Uterus (tissue), 3 donors: ENCODE measurements at regions not wholly inside any gene's neighbourhood (a gene's known extent, or its start where the extent isn't known, plus 50 kb on each side); places are given as distances from the start of the nearest gene placed in this dataset.
A peak's percentile ranks its signal among the peaks of the same experiment; 100 is the strongest.

Experiments used
- DNase-seq, 2 donors: peaks; one replicate each; pipeline ENCODE4 v3.0.0-alpha.2; 2019 to 2020
- H3K27ac ChIP-seq, 2 donors: fragments of 200-600 bp; sonication (generic); 1 replicate in 1 of 2; 2 replicates in 1 of 2; pipeline ENCODE4 v1.5.1; 2016 to 2018
- H3K27me3 ChIP-seq, 2 donors: fragments of 200-600 bp; sonication (generic); one replicate each; pipeline ENCODE4 v1.5.1; 2018 to 2019; ENCODE audit warnings: control low read depth in 1 of 2
- H3K36me3 ChIP-seq, 2 donors: fragments of 200-600 bp; sonication (generic); one replicate each; pipeline ENCODE4 v1.5.1; 2019; ENCODE audit warnings: control low read depth in 1 of 2
- H3K4me1 ChIP-seq, 2 donors: fragments of 200-600 bp; sonication (generic); one replicate each; pipeline ENCODE4 v1.5.1; 2018 to 2019; ENCODE audit warnings: control low read depth in 1 of 2
- H3K4me3 ChIP-seq, 2 donors: fragments of 200-600 bp; sonication (generic); 1 replicate in 1 of 2; 2 replicates in 1 of 2; pipeline ENCODE4 v1.5.1; 2018 to 2019; ENCODE audit warnings: mild to moderate bottlenecking in 1 of 2
- H3K9me3 ChIP-seq, 2 donors: fragments of 200-600 bp; sonication (generic); one replicate each; pipeline ENCODE4 v1.5.1; 2019; ENCODE audit warnings: control low read depth in 1 of 2
- POLR2A ChIP-seq, 2 donors: fragments of 450-650 bp; IDR thresholded peaks; one replicate each; pipeline ENCODE4 v1.6.1; 2016; ENCODE audit warnings: antibody characterized with exemption in 2 of 2, mild to moderate bottlenecking in 1 of 2, moderate library complexity in 1 of 2
- intact Hi-C: fragments of 100-400 bp; cut with DNase I; formaldehyde crosslinking; loops from one replicate; pipeline ENCODE4 v1.15.1; 2023; ENCODE audit warnings: low total_unique reads
- TF ChIP-seq, protein P1 (sequence below), 4 experiments: fragments of 200-600 bp in 2 of 4; fragments of 450-650 bp in 2 of 4; sonication (generic) in 2 of 4; IDR thresholded peaks; one replicate each; pipeline ENCODE4 v1.5.1; 2016 to 2019; ENCODE audit warnings: antibody characterized with exemption in 4 of 4, mild to moderate bottlenecking in 2 of 4, moderate library complexity in 1 of 4
- donor health status: DM: yes; HTN: yes; CAD: no.

DNA sequence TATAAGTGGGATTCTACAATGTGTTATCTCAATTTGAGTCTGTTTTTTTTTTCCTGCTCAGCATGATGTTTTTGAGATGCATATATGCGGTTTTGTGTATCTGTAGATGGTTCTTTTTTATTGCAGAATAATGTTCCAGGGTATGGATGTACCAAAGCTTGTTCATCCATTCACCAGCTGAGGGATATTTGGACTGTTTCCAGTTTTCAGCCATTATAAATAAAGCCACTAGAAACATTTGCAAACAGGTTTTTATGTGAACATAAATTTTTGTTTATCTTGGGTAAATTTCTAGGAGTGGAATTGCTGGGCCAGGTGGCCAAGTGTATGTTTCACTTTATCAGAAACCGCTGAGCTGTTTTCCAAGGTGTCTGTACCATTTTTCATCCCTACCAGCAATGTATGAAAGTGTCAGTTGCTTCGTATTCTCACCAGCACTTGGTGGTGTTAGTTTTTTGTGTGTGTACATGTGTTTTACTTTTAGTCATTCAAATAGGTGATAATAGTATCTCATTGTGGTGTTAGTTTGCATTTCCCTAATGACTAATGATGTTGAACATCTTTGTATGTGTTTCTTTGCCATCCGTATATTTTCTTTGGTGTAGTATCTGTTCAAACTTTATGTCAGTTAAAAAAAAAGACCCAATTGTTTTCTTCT is 124.2 kb downstream of the CEBPB start:
- H3K27me3 ChIP-seq, result no peaks in the 10 kb centered on the region

DNA sequence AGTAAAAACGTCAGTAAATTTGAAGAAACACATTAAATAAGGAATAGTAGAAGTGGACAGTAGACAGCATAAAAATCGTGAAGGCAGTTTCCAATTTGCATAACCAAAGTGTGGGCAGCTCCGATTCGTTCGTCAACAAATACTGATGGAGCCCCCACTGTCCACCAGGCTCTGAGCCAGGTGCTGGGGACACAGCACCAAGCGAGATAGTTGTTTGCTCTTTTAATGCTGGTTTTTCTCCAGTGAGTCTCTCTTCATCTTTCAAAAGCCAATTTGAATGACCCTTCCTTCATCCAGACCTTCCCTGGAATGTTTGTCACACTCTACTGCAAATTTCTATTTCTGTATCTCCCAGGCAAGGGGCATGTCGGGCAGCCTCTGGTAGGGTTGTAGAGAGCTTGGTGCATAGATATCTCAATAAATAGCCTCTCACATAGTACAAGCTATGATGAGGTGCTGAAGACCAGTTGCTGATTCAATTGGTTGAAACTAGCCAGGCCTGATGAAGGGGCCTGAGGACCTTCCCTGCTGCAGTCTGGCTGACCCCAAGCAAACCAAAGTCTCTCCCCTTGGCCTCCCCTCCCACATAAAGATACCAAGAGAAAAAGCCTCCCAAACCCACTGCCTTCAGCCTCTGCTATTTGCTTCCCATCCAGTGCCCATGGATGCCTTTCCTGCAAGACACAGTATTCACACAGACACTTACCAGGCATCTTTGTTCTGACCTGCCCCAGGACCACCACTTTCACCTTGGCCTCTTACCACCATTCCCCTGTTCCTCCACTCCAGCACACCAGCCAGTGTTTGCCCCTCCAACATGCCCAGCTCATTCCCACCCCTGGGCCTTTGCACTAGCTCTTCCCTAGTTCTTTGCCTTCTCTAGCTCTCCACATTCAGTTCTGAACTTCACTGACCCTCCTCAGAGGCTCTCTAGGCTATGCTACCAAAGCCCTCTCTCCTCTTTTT is 125.2 kb downstream of the CEBPB start:
- H3K27ac ChIP-seq, result peak overlapping the region in 1 of 2 donors; percentile 55
- intact Hi-C loops, result no loop called here
- no peak for DNase-seq

More for the DNA sequence above, 124.2 kb downstream of the CEBPB start:
- DNase-seq, result no peak
- no peak overlapping the region for H3K4me3 ChIP-seq
- intact Hi-C loops, result no loop called here
- no peaks in the 10 kb centered on the region for H3K36me3 ChIP-seq
- TF ChIP-seq, protein P1, sequence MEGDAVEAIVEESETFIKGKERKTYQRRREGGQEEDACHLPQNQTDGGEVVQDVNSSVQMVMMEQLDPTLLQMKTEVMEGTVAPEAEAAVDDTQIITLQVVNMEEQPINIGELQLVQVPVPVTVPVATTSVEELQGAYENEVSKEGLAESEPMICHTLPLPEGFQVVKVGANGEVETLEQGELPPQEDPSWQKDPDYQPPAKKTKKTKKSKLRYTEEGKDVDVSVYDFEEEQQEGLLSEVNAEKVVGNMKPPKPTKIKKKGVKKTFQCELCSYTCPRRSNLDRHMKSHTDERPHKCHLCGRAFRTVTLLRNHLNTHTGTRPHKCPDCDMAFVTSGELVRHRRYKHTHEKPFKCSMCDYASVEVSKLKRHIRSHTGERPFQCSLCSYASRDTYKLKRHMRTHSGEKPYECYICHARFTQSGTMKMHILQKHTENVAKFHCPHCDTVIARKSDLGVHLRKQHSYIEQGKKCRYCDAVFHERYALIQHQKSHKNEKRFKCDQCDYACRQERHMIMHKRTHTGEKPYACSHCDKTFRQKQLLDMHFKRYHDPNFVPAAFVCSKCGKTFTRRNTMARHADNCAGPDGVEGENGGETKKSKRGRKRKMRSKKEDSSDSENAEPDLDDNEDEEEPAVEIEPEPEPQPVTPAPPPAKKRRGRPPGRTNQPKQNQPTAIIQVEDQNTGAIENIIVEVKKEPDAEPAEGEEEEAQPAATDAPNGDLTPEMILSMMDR (IDR thresholded peaks at IDR 0.05), result no peak
- no peak for TF ChIP-seq POLR2A (IDR thresholded peaks at IDR 0.05)
- peak overlapping the region in 1 of 2 donors; percentile 55 for H3K27ac ChIP-seq
- H3K4me1 ChIP-seq, result peaks cover 0 to 5% of the 10 kb centered on the region in 2 donors
- no peaks in the 10 kb centered on the region for H3K9me3 ChIP-seq

DNA sequence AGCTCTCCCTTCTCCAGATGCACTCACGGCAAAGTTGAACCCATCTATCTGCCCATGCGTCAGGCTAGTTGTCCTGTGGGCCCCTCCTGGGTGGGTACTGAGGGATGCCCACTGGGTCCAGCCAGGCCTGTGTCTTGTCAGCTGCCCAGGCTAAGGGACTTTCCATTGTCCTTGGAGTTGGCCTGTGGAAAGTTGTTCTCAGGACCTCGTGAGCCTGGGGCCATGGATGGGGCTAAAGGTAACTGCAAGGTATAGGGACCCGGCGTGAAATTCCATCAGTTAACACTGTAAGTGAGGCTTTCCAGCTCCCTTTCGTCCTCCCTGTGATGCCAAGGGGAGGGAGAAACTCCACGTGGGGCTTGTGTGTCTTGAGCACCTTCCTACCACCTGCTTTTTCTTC is 126.5 kb downstream of the CEBPB start:
- H3K27me3 ChIP-seq, result no peaks in the 10 kb centered on the region
- H3K4me3 ChIP-seq, result no peak overlapping the region
- H3K27ac ChIP-seq, result peak overlapping the region in 1 of 2 donors; percentile 35
- H3K36me3 ChIP-seq, result no peaks in the 10 kb centered on the region
- DNase-seq, result no peak
- H3K4me1 ChIP-seq, result peaks cover 7 to 10% of the 10 kb centered on the region in 2 donors
- intact Hi-C loops, result no loop called here
- TF ChIP-seq POLR2A (IDR thresholded peaks at IDR 0.05), result no peak
- TF ChIP-seq, protein P1 (IDR thresholded peaks at IDR 0.05), result no peak
- H3K9me3 ChIP-seq, result no peaks in the 10 kb centered on the region

More for the DNA sequence above, 125.2 kb downstream of the CEBPB start:
- TF ChIP-seq, protein P1 (IDR thresholded peaks at IDR 0.05), result no peak
- TF ChIP-seq POLR2A (IDR thresholded peaks at IDR 0.05), result no peak
- Histone ChIP-seq H3K4me3 (no peak overlapping the region), H3K27me3 (no peaks in the 10 kb centered on the region), H3K4me1 (peaks cover 0 to 5% of the 10 kb centered on the region in 2 donors), H3K36me3 (no peaks in the 10 kb centered on the region), H3K9me3 (no peaks in the 10 kb centered on the region)

DNA sequence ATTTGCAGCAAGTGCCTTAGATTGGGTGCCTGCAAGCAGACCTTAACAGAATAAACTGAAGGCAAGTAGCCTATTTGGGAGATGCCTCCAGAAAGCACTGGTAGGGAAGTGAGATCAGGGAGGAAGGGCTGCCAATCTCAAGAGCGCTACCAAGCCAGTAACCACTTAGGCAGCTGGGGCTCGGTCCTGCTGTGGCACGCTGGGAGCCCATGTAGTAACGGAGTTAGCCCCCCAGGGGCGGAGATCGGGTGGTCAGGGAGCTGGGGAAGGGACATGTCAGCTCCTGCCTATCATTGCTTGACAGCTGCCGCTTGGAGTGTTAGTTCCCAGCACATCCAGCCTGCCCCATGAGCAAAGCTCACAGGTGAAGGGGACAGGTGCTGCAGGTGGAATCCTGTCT is 127.0 kb downstream of the CEBPB start:
- no peak for DNase-seq
- Histone ChIP-seq H3K27me3 (no peaks in the 10 kb centered on the region), H3K4me3 (no peak overlapping the region), H3K9me3 (no peaks in the 10 kb centered on the region), H3K4me1 (peaks cover 9% of the 10 kb centered on the region in 2 donors), H3K27ac (peak overlapping the region; percentile 35 to 50), H3K36me3 (no peaks in the 10 kb centered on the region)
- TF ChIP-seq, protein P1 (IDR thresholded peaks at IDR 0.05), result no peak
- TF ChIP-seq POLR2A (IDR thresholded peaks at IDR 0.05), result no peak
- intact Hi-C loops, result no loop called here

DNA sequence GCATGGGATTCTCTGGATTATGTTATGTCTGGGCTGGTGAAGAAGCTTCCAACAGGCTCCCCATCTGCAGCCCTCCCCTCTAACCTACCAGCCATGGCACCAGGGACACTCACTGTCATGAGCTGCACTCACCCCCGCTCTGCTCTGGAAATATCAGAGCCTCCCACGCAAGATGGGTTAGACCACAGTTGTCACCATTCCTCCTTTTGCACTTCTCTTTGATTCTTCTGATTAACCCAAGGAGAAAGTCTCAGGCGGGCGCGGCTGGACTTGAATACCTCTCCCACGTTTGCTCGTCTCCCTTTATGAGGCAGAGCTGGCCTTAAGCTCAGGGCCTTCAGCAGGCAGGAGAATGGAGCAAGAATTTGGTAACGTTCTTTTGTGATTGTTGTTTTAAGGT is 128.1 kb downstream of the CEBPB start:
- H3K4me1 ChIP-seq, result peaks cover 8 to 9% of the 10 kb centered on the region in 2 donors
- TF ChIP-seq, protein P1 (IDR thresholded peaks at IDR 0.05), result no peak
- TF ChIP-seq POLR2A (IDR thresholded peaks at IDR 0.05), result no peak
- H3K9me3 ChIP-seq, result no peaks in the 10 kb centered on the region
- no peaks in the 10 kb centered on the region for H3K36me3 ChIP-seq
- no peaks in the 10 kb centered on the region for H3K27me3 ChIP-seq
- no peak overlapping the region for H3K4me3 ChIP-seq
- intact Hi-C loops, result no loop called here
- no peak for DNase-seq
- peak overlapping the region; percentile 32 to 35 for H3K27ac ChIP-seq
